ENCODE measurements at regions not wholly inside any gene's neighbourhood (a gene's known extent, or its start where the extent isn't known, plus 50 kb on each side); places are given as distances from the start of the nearest gene placed in this dataset.

GRCh38 chr4:37073226-37073840, 171.2 kb upstream of the NWD2 start:
- Histone ChIP-seq H3K4me1 (ENCODE audit: insufficient read depth) (no peaks in the 10 kb centered on the region), H3K27me3 (no peaks in the 10 kb centered on the region), H3K4me3 (no peak overlapping the region), H3K36me3 (no peaks in the 10 kb centered on the region), H3K9me3 (no peaks in the 10 kb centered on the region), H3K27ac (no peak overlapping the region)
- DNase-seq: no peak
- intact Hi-C loops (cut with DNase I): no loop called here
- no peak for TF ChIP-seq EP300 (IDR thresholded peaks at IDR 0.05)
- no peak for TF ChIP-seq CTCF (IDR thresholded peaks at IDR 0.05)
- no peak for TF ChIP-seq POLR2A (IDR thresholded peaks at IDR 0.05)
- 87 to 93% (median 90%) methylated on average over 10 of the region's 10 CpGs for WGBS, 3 donors

- DNase-seq: no peak
- Histone ChIP-seq H3K36me3 (no peaks in the 10 kb centered on the region), H3K27ac (no peak overlapping the region), H3K4me3 (no peak overlapping the region), H3K4me1 (ENCODE audit: insufficient read depth) (no peaks in the 10 kb centered on the region), H3K9me3 (no peaks in the 10 kb centered on the region), H3K27me3 (no peaks in the 10 kb centered on the region)
- WGBS, 3 donors: 88 to 93% (median 93%) methylated on average over 2 of the region's 2 CpGs
- TF ChIP-seq EP300 (IDR thresholded peaks at IDR 0.05) (no peak), POLR2A (IDR thresholded peaks at IDR 0.05) (no peak), CTCF (IDR thresholded peaks at IDR 0.05) (no peak)
- intact Hi-C loops (cut with DNase I): no loop called here
Measured at GRCh38 chr4:37082912-37083311, 161.6 kb upstream of the NWD2 start.

- TF ChIP-seq CTCF (IDR thresholded peaks at IDR 0.05) (no peak), EP300 (IDR thresholded peaks at IDR 0.05) (no peak), POLR2A (IDR thresholded peaks at IDR 0.05) (no peak)
- H3K27ac ChIP-seq: no peak overlapping the region
- H3K9me3 ChIP-seq: no peaks in the 10 kb centered on the region
- no peaks in the 10 kb centered on the region for H3K4me1 ChIP-seq (ENCODE audit: insufficient read depth)
- DNase-seq: no peak
- no peaks in the 10 kb centered on the region for H3K27me3 ChIP-seq
- 75 to 89% (median 83%) methylated on average over 1 of the region's 1 CpG for WGBS, 3 donors
- intact Hi-C loops (cut with DNase I): no loop called here
- no peaks in the 10 kb centered on the region for H3K36me3 ChIP-seq
- H3K4me3 ChIP-seq: no peak overlapping the region
Measured at GRCh38 chr4:37095925-37096324, 148.6 kb upstream of the NWD2 start.

- TF ChIP-seq CTCF (IDR thresholded peaks at IDR 0.05) (no peak), POLR2A (IDR thresholded peaks at IDR 0.05) (no peak), EP300 (IDR thresholded peaks at IDR 0.05) (no peak)
- intact Hi-C loops (cut with DNase I): no loop called here
- WGBS, 3 donors: 12 to 26% (median 14%) methylated on average over 3 of the region's 3 CpGs
Measured at GRCh38 chr4:37101182-37101581, 143.4 kb upstream of the NWD2 start.

More at GRCh38 chr4:37101182-37101581, 143.4 kb upstream of the NWD2 start:
- Histone ChIP-seq H3K36me3 (no peaks in the 10 kb centered on the region), H3K4me3 (no peak overlapping the region), H3K27me3 (no peaks in the 10 kb centered on the region), H3K4me1 (ENCODE audit: insufficient read depth) (no peaks in the 10 kb centered on the region), H3K27ac (no peak overlapping the region), H3K9me3 (no peaks in the 10 kb centered on the region)
- no peak for DNase-seq

Data from ovary (tissue), 7 donors.